Lung (tissue), 11 donors: ENCODE measurements at regions not wholly inside any gene's neighbourhood (a gene's known extent, or its start where the extent isn't known, plus 50 kb on each side); places are given as distances from the start of the nearest gene placed in this dataset.

Experiments used
- ATAC-seq: fragments of 200-7000 bp; cut with Tn5 transposase; one replicate; pipeline ENCODE4 v1.9.1; 2020; ENCODE audit warnings: moderate number of reproducible peaks; ENCODE audit not compliant: insufficient read depth, low FRiP score
- DNase-seq, 3 donors: peaks; one replicate each; pipeline ENCODE4 v3.0.0-alpha.2; 2013 to 2017
- H3K27ac ChIP-seq, 2 donors: one replicate each; pipeline ENCODE4 v1.5.1; 2013; ENCODE audit warnings: mild to moderate bottlenecking in 2 of 2, moderate library complexity in 2 of 2, control low read depth in 1 of 2, inconsistent platforms in 1 of 2, low read depth in 1 of 2, low read length in 1 of 2
- H3K27me3 ChIP-seq, 3 donors: one replicate each; pipeline ENCODE4 v1.5.1; 2013; ENCODE audit warnings: low read length in 2 of 3; ENCODE audit not compliant: control insufficient read depth in 3 of 3, insufficient read depth in 3 of 3
- H3K36me3 ChIP-seq, 4 donors: one replicate each; pipeline ENCODE4 v1.5.1; 2013; ENCODE audit warnings: low read length in 4 of 4, mild to moderate bottlenecking in 1 of 4, moderate library complexity in 1 of 4; ENCODE audit not compliant: control insufficient read depth in 4 of 4, insufficient read depth in 4 of 4
- H3K4me1 ChIP-seq, 5 donors: one replicate each; pipeline ENCODE4 v1.5.1; 2013; ENCODE audit warnings: low read length in 5 of 5, mild to moderate bottlenecking in 2 of 5, moderate library complexity in 1 of 5; ENCODE audit not compliant: control insufficient read depth in 5 of 5, insufficient read depth in 5 of 5
- H3K4me3 ChIP-seq: one replicate; pipeline ENCODE4 v1.5.1; 2013; ENCODE audit warnings: mild to moderate bottlenecking, control low read depth, moderate library complexity
- H3K9ac ChIP-seq, 2 donors: one replicate each; pipeline ENCODE4 v1.5.1; 2013; ENCODE audit warnings: low read length in 2 of 2, control low read depth in 1 of 2; ENCODE audit not compliant: insufficient read depth in 1 of 2
- H3K9me3 ChIP-seq, 4 donors: one replicate each; pipeline ENCODE4 v1.5.1; 2013; ENCODE audit warnings: low read length in 3 of 4, mild to moderate bottlenecking in 1 of 4, moderate library complexity in 1 of 4; ENCODE audit not compliant: control insufficient read depth in 4 of 4, insufficient read depth in 3 of 4
- WGBS, 2 donors: extraction: QIAGEN DNeasy Blood & Tissue Kit; methylation state at CpG; one replicate each; pipeline ENCODE4 v1.1.7; 2013; 5-methylcytosine and 5-hydroxymethylcytosine counted together
- TF ChIP-seq, protein P1 (sequence below): IDR thresholded peaks from 2 replicates; pipeline ENCODE4 v1.5.1; 2012; ENCODE audit warnings: mild to moderate bottlenecking; ENCODE audit errors: control extremely low read depth, extremely low read depth
- donor health status: control.
- donor health status: control.
- donor health status: Bipolar disorder and iron deficiency.
- donor health status: healthy.
- donor health status: DM: yes; HTN: yes; CAD: no.

DNA sequence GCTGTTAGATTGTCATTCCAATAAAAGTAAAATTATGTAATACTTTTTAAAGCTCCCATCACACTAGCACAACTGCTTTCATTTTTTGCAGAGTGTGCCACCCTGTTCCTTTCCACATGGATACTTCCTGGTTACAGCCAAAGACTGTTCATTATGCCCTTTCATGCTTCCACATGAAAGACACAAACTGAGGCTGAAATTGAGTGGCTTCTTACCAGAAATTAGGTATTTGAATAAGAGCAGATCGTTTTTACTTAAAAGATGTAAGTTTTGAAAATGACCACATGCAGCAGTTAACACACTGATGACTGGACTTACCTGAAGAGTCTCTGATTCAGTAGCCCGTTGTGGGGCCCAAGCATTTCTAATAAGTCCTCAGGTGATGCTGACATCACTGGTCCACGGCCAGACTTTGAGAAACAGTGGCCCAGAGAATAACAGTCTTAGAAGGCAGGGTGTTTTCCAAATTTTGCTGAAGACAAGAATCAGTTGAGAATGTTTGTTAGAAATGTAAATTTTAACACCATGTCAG, 187.6 kb upstream of the DMRT1 start:
- Histone ChIP-seq H3K27ac (peak overlapping the region in 1 of 2 donors; percentile 18), H3K4me3 (no peak overlapping the region), H3K9me3 (no peaks in the 10 kb centered on the region), H3K27me3 (no peaks in the 10 kb centered on the region), H3K36me3 (no peaks in the 10 kb centered on the region), H3K9ac (no peak overlapping the region), H3K4me1 (peaks cover 0 to 31% (median 10%) of the 10 kb centered on the region in 5 donors)
- no peak for DNase-seq
- WGBS, 2 donors: 69 to 73% methylated on average over 3 of the region's 3 CpGs
- TF ChIP-seq, protein P1, sequence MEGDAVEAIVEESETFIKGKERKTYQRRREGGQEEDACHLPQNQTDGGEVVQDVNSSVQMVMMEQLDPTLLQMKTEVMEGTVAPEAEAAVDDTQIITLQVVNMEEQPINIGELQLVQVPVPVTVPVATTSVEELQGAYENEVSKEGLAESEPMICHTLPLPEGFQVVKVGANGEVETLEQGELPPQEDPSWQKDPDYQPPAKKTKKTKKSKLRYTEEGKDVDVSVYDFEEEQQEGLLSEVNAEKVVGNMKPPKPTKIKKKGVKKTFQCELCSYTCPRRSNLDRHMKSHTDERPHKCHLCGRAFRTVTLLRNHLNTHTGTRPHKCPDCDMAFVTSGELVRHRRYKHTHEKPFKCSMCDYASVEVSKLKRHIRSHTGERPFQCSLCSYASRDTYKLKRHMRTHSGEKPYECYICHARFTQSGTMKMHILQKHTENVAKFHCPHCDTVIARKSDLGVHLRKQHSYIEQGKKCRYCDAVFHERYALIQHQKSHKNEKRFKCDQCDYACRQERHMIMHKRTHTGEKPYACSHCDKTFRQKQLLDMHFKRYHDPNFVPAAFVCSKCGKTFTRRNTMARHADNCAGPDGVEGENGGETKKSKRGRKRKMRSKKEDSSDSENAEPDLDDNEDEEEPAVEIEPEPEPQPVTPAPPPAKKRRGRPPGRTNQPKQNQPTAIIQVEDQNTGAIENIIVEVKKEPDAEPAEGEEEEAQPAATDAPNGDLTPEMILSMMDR: no peak
- ATAC-seq: no peak

DNA sequence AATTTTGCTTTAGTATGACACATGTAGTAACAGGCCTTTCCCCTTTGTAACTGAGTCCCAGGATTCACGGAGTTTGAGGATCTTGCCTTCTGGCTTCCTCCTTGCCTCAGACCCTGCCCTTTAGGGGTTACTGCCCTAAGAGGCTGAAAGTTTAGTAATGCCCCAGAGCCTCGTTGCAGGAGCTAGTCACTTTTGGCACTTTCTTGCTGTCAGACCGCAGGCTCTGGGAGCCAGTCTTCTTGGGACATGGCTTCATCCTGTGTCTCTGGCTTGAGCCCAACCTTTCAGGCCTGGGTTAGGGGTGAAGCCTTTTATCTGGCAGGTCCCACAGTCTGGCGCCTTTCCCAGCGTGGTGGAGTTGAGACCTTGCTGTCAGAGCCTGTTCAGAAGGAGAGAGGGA, 185.6 kb upstream of the DMRT1 start:
- Histone ChIP-seq H3K4me3 (no peak overlapping the region), H3K9me3 (peaks cover 0 to 2% (median 0%) of the 10 kb centered on the region in 4 donors), H3K27me3 (no peaks in the 10 kb centered on the region), H3K36me3 (no peaks in the 10 kb centered on the region), H3K27ac (peak overlapping the region; percentile 29 to 71), H3K9ac (no peak overlapping the region), H3K4me1 (peaks cover 0 to 29% (median 6%) of the 10 kb centered on the region in 5 donors)
- 34 to 52% methylated on average over 5 of the region's 5 CpGs for WGBS, 2 donors
- DNase-seq (peak; percentile 51 to 58 (median 54)), ATAC-seq (no peak)
- TF ChIP-seq, protein P1: no peak

DNA sequence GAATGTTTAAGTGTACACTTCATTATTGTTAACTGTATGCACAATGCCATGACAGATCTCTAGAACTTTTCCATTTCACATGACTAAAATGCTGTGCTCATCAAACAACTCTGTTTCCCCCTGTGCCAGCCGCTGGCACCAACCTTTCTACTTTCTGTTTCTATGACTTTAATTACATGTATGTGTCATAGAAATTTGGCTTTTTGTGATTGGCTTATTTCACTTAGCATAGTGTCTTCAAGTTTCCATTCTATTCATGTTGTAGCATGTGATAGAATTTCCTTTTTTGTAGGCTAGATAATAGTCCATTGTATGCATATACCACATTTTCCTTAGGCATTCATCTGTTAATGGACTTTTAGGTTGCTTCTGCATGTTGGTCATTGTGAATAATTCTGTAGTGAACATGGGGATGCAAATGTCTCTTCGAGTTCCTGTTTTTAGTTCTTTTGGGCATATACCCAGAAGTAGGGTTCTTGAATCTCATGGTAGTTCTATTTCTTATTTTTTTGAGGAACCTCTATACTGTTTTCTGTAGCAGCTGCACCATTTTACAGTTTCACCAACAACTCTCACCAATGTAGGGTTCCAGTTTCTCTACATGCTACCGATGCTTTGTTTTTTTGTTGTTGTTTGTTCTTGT, 184.4 kb upstream of the DMRT1 start:
- 50% methylated on average over 3 of the region's 3 CpGs for WGBS, 2 donors
- Histone ChIP-seq H3K4me3 (no peak overlapping the region), H3K36me3 (no peaks in the 10 kb centered on the region), H3K4me1 (peaks cover 0 to 29% (median 6%) of the 10 kb centered on the region in 5 donors), H3K27ac (peak overlapping the region in 1 of 2 donors; percentile 71), H3K9ac (no peak overlapping the region), H3K27me3 (no peaks in the 10 kb centered on the region), H3K9me3 (peaks cover 0 to 2% (median 0%) of the 10 kb centered on the region in 4 donors)
- TF ChIP-seq, protein P1: no peak
- ATAC-seq: no peak
- no peak for DNase-seq
